ENCODE measurements at regions not wholly inside any gene's neighbourhood (a gene's known extent, or its start where the extent isn't known, plus 50 kb on each side); places are given as distances from the start of the nearest gene placed in this dataset.
"Not testable (repeated sequence)": the region's sequence is repeated elsewhere in the genome, so short reads cannot be mapped to it uniquely, and the experiment has no call there.

GRCh38 chr2:111375320-111375883, 254.7 kb downstream of the BCL2L11 start:
- TF ChIP-seq, protein P1, sequence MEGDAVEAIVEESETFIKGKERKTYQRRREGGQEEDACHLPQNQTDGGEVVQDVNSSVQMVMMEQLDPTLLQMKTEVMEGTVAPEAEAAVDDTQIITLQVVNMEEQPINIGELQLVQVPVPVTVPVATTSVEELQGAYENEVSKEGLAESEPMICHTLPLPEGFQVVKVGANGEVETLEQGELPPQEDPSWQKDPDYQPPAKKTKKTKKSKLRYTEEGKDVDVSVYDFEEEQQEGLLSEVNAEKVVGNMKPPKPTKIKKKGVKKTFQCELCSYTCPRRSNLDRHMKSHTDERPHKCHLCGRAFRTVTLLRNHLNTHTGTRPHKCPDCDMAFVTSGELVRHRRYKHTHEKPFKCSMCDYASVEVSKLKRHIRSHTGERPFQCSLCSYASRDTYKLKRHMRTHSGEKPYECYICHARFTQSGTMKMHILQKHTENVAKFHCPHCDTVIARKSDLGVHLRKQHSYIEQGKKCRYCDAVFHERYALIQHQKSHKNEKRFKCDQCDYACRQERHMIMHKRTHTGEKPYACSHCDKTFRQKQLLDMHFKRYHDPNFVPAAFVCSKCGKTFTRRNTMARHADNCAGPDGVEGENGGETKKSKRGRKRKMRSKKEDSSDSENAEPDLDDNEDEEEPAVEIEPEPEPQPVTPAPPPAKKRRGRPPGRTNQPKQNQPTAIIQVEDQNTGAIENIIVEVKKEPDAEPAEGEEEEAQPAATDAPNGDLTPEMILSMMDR (IDR thresholded peaks at IDR 0.05), result not testable (repeated sequence)
- TF ChIP-seq POLR2A, EP300 (IDR thresholded peaks at IDR 0.05): not testable (repeated sequence)

Data from stomach (tissue), 4 donors.